ENCODE measurements at regions not wholly inside any gene's neighbourhood (a gene's known extent, or its start where the extent isn't known, plus 50 kb on each side); places are given as distances from the start of the nearest gene placed in this dataset.

- no peak for DNase-seq
Measured at GRCh38 chr14:87879389-87879788, 113.6 kb downstream of the GALC start.

DNA sequence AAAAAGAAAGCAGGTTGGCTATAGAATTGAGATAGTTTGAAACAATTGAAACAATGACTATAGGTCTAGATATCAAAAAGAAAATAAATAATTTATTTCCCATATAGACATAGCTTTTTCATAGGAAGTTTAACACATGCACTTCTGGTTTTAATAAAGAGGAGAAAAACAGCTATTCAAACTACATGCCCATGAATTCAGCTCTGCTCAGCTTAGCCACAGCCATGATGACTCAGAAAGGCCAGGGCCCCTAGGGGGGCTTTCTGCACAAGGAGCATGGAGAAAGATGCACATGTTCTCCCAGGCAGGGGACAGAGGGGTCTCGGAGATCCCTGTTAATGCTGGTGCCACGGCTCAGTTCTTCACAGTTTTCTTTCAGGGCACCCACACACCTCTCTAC lies 114.0 kb downstream of the GALC start:
- no peak for DNase-seq

GRCh38 chr14:87877877-87878276 lies 115.1 kb downstream of the GALC start:
- DNase-seq = no peak

GRCh38 chr14:87874676-87875075 lies 118.3 kb downstream of the GALC start:
- no peak for DNase-seq

DNA sequence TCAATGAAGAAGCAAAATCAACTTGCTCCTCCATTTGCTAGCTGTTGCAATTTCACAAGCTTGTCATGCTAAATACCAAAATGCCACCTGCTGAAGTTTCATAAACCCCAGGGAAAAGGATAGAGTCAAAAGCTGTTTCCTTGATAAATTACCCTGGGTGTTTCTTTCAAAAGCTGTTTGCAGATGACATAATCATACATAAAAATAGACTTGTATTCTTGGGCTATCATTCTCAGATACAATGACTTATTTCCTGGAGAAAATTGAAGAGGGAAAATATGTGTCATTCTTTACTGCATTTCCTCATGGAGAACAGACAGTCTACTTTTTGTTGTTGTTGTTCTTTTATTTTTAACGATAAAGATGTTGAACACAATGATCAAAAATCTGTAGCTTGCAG lies 119.2 kb downstream of the GALC start:
- no peak for DNase-seq

DNA sequence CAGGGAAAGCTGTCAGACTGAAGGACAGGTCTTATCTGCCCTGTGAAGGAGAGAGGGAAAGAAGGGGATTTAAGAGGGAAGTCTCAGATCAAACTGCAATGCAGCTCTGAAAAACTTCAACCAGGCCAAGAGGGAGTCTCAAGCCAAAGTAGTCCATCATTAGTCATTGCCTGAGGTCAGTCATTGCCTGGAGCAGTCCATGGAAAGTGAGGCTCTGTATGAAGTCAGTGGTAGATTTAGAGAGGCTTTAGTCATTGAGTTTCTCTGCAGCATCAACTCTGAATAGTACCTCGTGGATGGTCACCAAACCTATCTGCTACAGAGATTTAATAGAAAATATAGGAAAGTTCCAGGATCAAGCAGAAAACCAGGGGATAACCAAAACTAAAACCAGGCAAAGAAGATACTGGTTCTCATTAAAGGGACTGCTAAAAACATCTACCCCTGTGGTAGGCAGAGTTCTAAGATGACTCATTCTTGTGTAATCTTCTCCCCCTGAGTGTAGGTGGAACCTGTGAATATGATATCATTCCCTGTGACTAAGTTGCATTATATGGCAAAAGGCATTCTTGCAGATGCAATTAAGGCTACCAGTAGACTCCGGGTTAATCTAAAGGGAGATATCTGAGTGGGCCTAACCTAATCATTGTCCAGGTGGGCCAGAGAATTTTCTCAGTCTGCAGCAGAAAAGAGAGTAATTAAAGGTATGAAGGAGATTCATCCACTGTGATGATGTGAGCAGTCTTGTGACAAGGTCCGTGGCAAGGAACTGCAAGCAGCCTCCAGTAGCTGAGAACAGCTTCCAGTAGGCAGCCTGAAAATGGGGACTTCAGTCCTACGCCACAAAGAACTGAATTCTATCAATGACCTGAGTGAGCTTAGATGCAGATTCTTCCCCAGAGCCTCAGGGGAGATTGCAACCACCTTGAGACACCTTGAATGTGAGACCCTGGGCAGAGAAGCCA lies 123.1 kb downstream of the GALC start:
- DNase-seq = no peak

DNA sequence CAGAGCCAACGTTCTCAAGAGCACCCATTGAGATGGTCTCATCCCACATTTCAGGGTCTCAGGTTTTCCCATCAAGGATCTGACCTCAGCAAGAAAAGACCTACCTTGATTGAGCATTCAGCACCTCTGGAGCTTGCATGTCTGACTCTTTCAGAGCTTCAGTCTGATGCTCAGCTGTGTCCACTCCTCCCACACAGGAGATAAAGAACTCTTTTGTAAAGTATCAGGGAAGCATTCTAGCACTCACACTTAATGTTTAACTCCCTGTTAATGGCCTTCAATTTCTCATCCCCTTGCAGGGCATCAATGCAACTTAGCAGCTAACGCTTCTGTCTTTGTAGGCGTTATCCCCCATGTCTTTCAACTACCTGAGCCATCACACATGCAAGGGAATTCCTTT lies 124.1 kb downstream of the GALC start:
- DNase-seq = no peak

- DNase-seq = no peak
Measured at GRCh38 chr14:87866116-87866515, 126.9 kb downstream of the GALC start.

DNA sequence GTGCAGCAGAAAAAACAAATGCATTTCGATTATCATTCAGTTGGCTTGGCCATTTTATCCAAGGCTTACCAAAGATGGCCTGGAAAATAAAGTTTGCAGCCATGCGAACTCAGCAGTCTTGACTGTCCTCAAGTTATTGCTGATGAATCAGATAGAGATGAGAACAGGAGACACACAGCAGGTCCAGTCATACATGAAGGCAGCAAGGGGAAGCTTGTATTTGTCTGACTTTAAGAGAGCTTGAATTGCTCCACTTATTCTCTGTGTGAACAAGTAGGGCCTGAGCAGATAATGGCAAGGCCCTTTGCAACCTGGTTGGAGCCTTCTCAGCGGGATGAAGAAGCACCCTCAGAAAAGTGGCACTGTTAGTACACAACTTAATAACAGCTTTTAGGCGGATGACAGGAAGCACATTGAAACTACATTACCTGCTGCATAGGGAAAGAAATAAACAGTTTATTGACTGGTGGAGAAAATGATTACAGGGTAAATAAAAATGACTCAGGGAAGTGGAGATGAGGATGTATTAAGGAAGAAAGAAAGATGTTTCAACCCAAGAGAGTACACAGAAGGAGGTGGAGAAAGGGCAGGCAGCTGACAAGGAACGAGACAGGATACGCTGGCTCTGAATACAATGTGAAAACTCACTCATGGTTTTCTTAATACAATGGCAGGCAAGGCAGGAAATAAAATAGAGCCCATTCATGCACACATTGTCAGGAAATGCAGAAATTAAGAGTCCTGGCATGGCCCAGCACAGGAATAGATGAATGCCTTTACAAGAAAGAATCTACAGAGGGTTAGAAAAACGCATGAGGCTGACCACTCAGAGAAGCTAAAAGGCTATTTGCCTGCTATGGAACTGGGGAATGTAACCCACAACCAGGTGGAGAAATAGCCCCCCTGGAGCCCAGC lies 128.4 kb downstream of the GALC start:
- DNase-seq = no peak

GRCh38 chr14:87863047-87863446 lies 129.9 kb downstream of the GALC start:
- DNase-seq = no peak

GRCh38 chr14:87852107-87852506 lies 140.9 kb downstream of the GALC start:
- no peak for DNase-seq

GRCh38 chr14:87851190-87851589 lies 141.8 kb downstream of the GALC start:
- DNase-seq = no peak

GRCh38 chr14:87847216-87847755 lies 145.7 kb downstream of the GALC start:
- DNase-seq = no peak

DNA sequence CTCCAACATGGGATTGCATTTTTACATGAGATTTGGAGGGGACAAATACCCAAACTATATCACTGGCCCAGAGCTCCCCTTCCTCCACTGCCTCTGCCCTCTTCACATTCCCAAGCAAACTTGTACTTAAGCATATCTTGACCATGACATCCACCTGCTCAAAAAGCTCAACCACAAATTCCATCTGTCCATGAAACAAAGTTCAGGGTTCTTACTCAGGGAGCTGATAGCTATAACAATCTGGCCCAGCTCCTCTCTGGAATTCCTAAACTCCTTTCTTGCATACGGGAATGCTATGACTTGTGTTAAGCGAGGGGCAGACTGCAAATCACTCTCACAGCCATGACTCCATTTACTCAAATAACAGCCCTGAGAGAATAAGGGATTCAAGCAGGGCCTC lies 152.1 kb downstream of the GALC start:
- DNase-seq = no peak

GRCh38 chr14:87838931-87839330 lies 154.1 kb downstream of the GALC start:
- no peak for DNase-seq

DNA sequence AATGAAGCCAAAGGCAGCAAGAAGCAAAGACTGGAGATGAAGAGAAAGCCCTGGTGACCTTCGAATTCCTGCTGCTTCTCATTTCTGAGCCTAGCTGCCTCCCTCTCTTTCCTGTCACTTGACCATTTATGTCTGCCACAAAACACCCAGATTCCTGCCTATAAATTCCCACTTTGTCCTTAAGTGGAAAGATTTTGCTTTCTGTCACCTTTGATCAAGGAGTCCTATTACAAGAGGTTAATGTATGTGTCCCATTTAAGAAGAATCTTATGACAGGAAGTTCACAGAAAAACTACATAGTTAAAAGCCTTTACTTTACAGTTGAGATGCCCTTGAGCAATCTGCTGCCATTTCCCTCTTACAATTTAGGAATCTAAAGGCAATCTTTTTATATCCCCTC lies 155.7 kb downstream of the GALC start:
- no peak for DNase-seq

DNA sequence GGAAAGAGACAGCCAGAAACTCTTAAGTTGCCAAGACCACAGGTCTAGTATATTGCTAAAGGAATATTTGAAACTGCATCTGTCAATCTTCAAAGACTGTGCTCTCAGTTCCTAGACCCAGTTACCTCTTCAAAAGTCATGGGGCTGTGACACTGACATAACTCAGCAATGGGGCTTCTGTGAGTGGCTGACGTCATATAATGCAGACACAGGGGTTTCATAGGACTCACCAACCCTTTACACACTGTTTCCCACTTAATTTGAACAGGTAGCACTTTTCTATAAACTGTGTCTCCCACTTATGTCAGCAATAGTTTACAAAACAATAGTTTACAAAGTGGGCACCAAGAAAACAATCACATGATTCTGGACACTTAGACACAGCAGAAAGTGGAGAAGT lies 158.4 kb downstream of the GALC start:
- DNase-seq = no peak

- DNase-seq = no peak
Measured at GRCh38 chr14:87833026-87833425, 160.0 kb downstream of the GALC start.

GRCh38 chr14:87830443-87831096 lies 162.4 kb downstream of the GALC start:
- DNase-seq = no peak

DNA sequence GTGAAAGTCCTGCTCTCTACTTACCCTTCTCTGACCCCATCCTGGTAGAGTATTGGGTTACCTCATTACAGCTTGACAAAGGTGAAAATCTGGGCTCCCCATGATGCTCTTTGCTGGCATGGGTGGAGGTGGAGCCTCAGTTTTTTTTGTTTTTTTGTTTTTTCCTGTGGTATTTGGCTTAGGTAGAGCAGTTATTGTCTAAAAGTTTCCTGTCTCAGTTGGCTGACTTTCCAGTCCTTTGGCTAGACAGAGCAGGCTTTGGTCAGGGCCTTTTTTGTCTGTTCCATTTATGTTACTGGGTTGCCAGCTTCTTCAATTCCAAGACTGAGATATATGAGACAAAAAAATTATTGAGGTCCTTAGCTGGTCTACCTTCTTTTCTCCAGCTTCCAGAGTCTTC lies 163.4 kb downstream of the GALC start:
- DNase-seq = no peak

GRCh38 chr14:87824266-87824665 lies 168.7 kb downstream of the GALC start:
- no peak for DNase-seq

DNA sequence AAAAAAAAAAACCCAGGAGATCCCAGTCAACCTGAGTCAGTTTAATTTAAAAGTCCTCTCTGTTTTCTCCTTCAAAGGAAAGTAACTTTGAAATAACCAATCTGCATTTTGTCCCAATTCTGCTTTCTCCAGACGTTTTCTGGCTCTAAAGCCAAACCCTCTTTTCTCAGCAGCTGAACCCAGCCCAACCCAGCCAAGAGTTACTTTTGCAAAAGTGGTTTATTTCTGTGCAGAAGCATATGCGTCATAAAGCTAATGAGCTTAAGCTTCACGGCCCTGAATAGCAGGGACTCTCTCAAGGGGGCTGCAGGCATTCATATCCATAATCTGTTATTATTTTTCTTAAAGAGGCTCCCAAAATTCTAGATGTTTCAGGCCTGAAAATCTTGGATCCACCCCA lies 176.6 kb downstream of the GALC start:
- no peak for DNase-seq

DNA sequence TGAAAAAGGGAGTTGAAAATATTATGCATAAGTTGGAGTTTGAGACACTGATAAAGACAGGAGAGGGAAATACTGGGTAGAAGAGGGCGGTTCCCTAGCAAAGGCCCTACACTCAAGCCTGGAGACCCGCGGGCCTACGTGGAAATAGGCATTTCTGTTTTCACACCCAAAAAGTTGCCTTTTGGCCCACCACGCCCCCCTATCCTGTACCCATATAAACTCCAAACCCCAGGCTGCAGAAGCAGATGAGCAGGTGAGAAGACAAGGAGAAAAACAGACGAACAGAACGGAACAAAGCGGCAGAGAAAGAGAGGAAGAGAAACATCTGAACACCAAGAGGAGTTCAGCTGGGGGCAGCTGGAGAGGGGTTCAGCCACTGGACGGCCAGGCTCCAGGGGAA lies 177.9 kb downstream of the GALC start:
- DNase-seq = no peak
